GM21723 (cell line): ENCODE measurements at regions not wholly inside any gene's neighbourhood (a gene's known extent, or its start where the extent isn't known, plus 50 kb on each side); places are given as distances from the start of the nearest gene placed in this dataset.
"Not testable (repeated sequence)": the region's sequence is repeated elsewhere in the genome, so short reads cannot be mapped to it uniquely, and the experiment has no call there.

ENCODE experiments used
- ATAC-seq: cut with Tn5 transposase; IDR thresholded peaks from one replicate; pipeline ENCODE4 v1.9.1; 2021; ENCODE audit warnings: mild to moderate bottlenecking, moderate library complexity; ENCODE audit not compliant: unreplicated experiment

- not testable (repeated sequence) for ATAC-seq
These were observed 352.8 kb upstream of the FRG2C start for GRCh38 chr3:75311306-75311705.

GRCh38 chr3:75312469-75312868 lies 351.7 kb upstream of the FRG2C start:
- not testable (repeated sequence) for ATAC-seq

GRCh38 chr3:75319776-75320175 lies 344.4 kb upstream of the FRG2C start:
- ATAC-seq, result not testable (repeated sequence)

GRCh38 chr3:75320369-75320768 lies 343.8 kb upstream of the FRG2C start:
- ATAC-seq, result no peak

DNA sequence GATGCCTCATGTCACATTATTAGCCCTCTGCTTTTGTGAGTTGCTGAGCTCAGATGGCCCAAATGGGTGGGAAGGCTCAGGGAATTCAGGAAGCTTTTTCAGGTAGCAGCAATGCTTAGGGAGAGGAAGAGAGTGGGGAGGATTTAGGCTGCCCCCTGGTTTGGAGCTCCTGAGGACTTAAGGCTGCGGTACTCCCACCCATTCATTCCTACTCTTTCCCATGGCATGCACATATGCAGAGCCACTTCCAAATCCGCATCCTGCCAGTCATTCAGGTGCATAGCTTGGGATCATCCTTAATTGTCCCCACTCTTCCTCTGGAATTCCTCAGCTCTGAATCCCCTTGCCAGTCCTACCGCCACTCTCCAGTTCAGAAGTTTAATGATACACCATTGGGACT lies 343.1 kb upstream of the FRG2C start:
- no peak for ATAC-seq

- not testable (repeated sequence) for ATAC-seq
These were observed 340.2 kb upstream of the FRG2C start for GRCh38 chr3:75323936-75324335.

DNA sequence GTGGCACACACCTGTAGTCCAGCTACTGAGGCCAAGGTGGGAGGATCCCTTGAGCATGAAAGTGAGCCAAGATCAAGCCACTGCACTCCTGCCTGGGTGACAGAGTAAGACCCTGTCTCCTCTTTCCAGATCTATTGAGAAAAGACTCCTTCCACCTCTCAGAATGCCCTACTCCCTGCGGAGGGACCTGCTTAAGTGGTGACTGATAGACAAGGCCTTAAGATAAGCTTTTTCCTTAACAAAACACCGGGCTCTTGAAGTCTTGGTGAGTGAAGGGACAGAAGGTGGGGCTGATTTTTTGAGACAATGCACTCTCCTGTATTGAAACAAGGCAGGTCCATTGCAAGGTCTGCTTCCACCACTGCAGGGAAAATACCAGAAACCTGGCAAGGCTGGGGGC lies 338.4 kb upstream of the FRG2C start:
- ATAC-seq, result no peak

- no peak for ATAC-seq
These were observed 336.7 kb upstream of the FRG2C start for GRCh38 chr3:75327453-75327852.

DNA sequence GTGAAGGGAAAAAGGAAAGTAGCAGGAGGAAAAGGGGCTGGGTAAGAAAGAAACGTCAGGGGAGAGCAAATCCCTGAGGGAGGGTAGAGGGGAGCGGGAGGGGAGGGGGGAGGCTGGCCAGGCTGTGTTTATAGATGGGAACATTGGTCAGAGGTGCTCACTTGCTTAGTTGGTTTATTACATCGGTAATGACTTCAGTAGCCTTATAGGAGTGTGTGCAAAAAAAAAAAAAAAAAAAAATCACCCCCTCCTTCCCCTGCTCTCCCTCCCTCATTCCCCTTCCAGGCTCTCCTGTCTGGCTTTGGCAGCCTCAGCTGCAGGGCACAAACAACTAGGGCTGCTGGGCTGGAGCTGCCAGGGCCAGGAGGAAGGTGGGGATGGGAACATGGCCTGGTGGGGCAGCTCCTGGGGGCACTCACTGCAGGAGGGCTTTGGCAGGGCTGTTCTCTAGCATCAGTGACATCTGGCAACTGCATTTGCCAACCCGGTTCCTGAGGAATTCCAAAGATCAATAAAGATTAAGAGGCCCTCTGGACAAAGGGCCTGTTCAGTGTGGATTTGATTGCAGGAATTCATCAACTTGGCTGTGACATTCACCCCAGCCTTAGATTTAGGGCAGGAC lies 334.5 kb upstream of the FRG2C start:
- no peak for ATAC-seq

GRCh38 chr3:75330446-75330845 lies 333.7 kb upstream of the FRG2C start:
- not testable (repeated sequence) for ATAC-seq

- ATAC-seq, result not testable (repeated sequence)
These were observed 332.0 kb upstream of the FRG2C start for GRCh38 chr3:75332090-75332489.

DNA sequence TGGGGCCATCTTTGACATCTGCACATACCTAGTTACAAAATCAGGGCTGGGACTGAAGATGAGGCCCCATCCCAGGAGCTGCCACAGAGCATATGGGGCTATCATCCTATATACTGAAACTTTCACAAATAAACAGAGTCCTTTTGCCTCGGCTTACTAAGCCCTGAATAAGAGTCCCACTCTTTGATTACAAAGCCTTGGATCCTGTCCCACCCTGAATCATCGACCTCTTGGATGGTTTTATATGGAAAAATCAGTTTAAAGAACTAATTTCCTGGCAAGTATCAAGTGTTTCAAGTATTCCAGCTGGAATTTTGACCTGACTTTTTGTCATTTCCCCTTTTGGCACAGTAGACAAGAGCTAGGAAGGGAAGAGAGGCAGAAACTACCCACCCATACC lies 331.3 kb upstream of the FRG2C start:
- no peak for ATAC-seq

DNA sequence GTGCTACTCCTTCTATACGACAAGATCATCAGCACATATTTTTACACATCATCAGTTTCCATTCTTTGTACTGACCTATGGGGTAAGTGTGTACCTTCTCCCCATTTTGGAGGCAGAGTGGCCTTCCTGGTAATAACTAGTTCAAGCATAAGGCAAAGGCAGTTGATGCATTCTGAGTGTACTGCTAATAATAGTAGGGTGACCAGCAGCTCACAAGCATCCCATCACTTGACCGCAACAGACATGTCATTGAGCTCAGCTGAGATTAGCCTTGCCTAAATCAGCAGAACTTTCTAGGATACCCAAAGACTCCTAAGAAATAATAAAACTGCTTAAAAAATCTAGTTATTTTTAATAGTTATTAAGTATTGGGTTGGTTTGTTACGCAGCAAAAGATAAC lies 329.8 kb upstream of the FRG2C start:
- no peak for ATAC-seq

- ATAC-seq, result no peak
These were observed 326.8 kb upstream of the FRG2C start for GRCh38 chr3:75337226-75337900.

DNA sequence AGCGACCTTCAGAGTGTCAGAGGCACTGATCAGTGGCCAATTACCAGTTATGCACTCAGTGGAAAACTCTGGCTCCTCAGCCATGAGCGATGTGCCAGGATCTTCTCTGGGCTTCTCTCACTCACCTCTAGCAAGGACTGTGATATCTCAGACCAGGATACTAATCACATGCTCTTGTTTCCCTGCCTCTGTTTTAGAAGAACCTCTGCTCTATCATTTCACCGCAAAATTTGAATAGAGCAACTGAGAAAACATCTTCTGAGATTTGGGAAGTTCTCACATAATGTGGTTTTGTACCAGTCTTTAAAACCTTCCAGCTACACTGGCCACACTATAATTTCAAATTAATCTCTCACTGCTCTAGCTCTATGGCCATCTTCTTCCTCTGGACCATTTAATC lies 325.8 kb upstream of the FRG2C start:
- ATAC-seq, result no peak

GRCh38 chr3:75341324-75342067 lies 322.6 kb upstream of the FRG2C start:
- no peak for ATAC-seq

- ATAC-seq, result no peak
These were observed 321.7 kb upstream of the FRG2C start for GRCh38 chr3:75342425-75342824.

- not testable (repeated sequence) for ATAC-seq
These were observed 313.6 kb upstream of the FRG2C start for GRCh38 chr3:75350536-75350935.

GRCh38 chr3:75362086-75362784 lies 301.9 kb upstream of the FRG2C start:
- ATAC-seq, result not testable (repeated sequence)

DNA sequence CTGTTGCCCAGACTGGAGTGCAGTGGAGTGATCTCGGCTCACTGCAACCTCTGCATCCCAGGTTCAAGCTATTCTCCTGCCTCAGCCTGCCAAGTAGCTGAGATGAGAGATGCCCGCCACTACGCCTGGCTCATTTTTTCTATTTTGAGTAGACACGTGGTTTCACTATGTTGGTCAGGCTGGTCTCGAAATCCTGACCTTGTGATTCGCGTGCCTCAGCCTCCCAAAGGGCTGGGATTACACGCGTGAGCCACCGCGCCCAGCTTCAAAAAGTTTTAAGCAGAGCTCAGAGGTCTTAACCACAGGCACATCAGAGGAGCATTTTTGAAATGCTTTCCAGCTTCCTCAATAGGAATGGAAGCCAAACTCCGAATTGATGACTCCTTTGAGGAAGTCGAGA lies 291.2 kb upstream of the FRG2C start:
- not testable (repeated sequence) for ATAC-seq

DNA sequence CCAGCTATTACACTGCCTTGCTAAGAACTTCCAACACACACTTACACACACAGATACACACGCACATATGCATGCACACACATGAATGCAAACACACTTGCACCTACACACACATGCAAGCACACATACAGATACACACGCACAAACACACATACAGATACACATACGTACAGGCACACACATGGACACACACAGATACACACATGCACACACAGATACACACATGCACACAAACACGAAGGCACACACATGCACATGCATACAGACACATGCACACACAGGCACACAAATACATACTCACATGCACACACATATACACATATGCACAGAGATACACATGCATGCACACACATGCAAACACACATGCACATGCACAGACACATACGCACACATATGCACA lies 284.3 kb upstream of the FRG2C start:
- not testable (repeated sequence) for ATAC-seq
